GM19023 (cell line): ENCODE measurements at regions not wholly inside any gene's neighbourhood (a gene's known extent, or its start where the extent isn't known, plus 50 kb on each side); places are given as distances from the start of the nearest gene placed in this dataset.
"Not testable (repeated sequence)": the region's sequence is repeated elsewhere in the genome, so short reads cannot be mapped to it uniquely, and the experiment has no call there.

ENCODE experiments used
- ATAC-seq: cut with Tn5 transposase; IDR thresholded peaks from one replicate; pipeline ENCODE4 v1.9.1; 2021; ENCODE audit warnings: mild to moderate bottlenecking, moderate library complexity; ENCODE audit not compliant: unreplicated experiment

DNA sequence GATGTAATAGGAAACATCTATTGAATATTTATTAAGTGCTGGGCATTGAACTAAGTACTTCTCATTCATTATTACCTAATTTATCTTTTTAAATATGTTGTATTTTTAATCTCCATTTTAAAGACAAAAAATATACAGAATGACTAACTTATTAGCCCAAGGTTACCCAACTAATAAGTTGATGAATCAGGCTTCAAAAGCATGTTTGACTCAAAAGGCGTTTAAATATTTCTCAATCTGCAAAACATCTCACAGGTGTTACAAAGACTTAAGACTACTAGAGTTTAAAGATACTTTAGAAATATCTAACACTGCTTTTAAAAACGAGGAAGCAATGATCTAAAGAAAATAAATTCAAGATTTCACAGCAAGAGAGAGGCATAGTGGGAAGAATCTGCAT is 457.4 kb upstream of the DCN start:
- ATAC-seq = no peak

DNA sequence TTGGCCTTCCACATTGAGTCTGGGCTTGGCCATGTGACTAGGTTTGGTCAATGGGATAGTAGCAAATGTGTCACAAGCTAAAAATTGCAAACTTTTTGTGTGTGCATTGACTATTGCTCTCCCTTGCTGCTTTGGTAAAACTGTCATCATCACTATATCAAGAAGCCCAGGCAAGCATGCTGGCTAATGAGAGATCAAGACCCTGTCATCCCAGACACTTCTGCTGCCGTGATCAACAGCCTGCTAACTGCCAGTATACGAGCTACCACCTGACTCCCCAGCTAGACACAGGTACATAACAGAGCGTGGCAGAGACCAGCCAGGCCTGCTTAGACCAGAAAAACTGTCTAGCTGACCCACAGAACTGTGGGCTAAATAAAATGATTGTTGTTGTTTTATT is 456.7 kb upstream of the DCN start:
- no peak for ATAC-seq

DNA sequence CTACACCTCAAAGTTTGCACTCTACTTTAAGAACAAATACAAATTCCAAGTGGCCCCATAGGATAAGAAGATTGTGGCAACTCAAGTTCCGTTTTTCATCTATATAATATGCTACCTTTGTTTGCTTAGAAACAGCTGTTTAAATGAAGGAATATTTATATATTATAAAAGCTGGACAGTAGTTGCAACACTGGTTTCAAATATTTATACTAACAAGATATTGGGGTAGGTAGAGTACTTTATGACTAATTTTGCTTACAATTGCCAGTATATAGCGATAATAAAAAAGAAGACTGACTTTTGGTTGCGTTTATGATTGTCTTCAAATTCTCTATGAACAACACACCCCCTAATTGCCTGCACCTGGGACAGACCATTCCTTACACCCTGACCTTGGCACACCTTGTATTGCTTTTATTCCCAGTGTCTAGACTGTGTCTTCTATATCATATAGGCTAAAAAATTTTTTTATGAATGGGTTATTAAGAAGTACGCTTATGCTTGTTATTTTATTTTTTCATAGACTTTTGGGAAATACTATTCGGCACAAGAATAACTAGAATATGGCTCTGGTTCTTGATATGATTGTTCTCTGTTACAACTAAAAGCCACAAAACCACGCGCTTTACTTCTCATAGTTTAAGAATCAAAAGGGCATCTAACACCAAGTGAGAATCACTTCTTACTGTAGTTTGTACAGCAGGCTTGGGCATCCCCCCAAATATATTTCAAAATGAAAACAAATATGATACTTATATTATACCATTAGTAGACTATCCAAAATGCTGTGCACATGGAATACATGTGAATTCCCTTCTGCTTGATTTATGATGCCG is 455.4 kb upstream of the DCN start:
- ATAC-seq = no peak

DNA sequence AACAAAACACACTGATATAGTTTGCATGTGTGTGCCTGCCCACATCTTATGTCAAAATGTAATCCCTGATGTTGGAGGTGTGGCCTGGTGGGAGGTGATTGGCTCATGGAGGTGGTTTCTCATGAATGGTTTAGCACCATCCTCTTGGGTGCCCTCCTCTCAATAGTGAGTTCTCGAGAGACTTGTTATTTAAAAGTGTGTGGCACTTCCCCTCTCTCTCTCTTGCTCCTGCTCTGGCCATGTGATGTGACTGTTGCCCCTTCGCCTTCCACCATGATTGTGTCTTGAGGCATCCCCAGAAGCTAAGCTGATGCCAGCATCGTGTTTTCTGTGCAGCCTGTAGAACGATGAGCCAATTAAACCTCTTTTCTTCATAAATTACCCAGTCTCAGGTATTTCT is 454.1 kb upstream of the DCN start:
- no peak for ATAC-seq

DNA sequence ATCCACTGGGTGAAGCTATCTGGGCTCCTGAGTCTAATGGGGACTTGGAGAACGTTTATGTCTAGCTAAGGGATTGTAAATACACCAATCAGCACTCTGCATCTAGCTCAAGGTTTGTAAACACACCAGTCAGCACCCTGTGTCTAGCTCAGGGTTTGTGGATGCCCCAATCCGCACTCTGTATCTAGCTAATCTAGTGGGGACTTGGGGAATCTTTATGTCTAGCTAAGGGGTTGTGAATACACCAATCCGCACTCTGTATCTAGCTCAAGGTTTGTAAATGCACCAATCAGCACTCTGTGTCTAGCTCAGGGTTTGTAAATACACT is 451.7 kb upstream of the DCN start:
- not testable (repeated sequence) for ATAC-seq

DNA sequence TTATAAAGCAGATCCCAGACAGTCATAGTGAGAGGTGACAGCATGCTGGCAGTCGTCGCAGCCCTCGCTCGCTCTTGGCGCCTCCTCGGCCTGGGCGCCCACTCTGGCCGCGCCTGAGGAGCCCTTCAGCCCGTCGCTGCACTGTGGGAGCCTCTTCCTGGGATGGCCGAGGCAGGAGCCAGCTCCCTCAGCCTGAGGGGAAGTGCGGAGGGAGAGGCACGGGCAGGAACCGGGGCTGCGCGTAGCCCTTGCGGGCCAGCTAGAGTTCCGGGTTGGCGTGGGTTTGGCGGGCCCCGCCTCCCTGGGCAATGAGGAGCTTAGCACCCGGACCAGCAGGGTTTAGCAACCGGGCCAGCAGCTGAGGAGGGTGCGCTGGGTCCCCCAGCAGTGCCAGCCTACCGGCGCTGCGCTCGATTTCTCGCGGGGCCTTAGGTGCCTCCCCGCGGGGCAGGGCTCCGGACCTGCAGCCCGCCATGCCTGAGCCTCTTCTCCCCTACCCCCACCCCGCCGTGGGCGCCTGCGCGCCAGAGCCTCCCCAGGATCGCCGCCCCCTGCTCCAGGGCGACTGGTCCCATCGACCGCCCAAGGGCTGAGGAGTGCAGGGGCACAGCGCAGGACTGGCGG is 451.2 kb upstream of the DCN start:
- no peak for ATAC-seq

DNA sequence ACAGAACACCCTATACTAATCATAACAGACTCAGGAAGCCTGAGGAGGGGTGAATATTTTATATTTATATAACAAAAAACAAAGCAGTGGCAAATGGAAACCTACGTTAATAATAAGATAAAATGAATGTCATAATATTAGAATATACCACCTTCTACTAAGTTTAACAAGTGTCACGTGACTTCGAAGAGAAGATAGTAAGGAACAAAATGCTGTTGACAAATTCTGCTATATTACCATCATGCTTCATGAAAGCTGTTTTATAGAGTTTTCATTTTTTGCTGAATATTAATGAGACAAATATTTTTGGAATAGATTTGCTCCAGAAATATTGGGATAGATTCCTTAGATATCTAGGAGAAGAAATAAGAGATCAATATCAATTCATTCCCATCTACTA is 450.6 kb upstream of the DCN start:
- ATAC-seq = no peak

DNA sequence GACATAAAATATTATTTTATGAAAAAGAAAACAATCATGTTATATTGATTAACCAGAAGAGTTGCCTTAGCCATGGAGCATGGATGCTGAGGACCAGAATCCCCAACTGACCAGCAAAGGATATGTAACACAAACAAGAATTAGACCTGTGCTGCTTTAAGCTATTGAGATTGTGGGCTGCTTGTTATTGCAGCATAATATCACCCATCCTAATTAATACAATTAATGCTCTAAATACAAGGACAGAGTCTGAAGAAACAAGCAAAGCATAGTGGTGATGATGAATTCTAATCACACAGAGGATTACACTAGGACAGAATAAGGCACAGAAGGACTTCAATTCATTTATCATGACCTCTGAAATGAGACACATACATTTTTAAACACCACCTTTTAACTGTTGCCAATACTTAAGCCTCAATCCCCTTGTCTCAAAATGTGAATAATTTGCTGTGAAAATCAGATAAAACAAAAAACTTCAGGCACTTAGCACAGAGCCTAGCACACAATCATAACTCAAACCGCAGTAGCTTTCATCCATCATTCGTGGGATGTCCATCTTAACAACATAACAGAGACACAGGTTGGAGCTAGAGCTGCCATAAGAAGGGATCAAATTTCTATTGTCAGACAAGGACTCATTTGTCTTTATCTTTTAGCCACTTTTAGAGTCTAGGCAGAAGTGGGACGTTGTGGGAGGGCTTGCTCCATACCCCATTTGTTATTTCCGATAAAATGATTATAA is 449.6 kb upstream of the DCN start:
- ATAC-seq = no peak

DNA sequence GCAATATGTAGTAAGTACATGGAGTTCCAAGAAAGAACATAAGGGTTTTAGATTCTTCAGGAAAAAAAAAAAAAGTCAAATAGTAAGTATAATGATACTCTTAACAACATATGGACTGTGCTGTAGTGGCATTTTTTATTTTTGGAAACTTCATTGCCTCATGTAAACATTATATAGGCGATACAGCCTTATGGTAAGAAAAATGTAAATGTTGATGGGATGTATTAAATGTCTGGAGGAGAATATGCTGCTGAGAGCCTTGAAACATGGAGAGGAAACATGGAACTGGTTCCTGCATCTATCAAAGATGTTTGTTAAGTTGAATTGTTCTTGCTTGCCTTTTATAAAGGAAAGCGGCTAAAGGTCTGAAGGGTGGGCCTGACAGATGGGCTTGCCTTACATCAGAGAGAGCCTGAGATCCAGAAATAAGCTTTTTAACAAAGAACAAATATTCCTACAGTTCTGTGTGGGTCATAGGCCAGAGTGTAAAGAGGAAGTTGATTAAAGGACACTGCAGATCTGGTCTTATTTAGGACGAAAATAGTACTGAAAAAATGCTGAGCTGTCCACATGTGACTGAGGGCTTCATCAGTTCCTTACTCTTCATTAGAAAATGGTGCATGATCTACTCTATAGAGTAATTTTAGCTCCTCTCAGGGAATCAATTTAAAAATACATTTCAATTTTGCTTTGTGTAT is 448.1 kb upstream of the DCN start:
- ATAC-seq = no peak

DNA sequence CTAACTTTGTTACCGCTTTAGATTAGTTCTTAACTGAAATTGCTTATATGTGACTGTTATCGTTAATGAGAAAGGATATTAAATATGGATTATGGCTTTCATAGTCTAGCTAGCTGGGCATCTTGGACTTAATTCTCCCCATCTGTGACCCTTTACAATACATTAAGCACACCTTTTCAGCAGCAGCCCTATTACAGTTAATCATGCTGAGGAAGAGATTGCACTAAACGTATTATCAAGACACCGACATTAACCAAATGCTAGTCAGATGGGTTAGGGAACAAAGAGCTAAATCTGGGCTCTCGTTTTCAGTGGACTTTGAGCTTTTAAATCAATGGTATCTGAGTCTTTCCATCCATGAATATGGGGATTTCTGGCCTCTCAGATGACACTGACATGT is 447.5 kb upstream of the DCN start:
- no peak for ATAC-seq

DNA sequence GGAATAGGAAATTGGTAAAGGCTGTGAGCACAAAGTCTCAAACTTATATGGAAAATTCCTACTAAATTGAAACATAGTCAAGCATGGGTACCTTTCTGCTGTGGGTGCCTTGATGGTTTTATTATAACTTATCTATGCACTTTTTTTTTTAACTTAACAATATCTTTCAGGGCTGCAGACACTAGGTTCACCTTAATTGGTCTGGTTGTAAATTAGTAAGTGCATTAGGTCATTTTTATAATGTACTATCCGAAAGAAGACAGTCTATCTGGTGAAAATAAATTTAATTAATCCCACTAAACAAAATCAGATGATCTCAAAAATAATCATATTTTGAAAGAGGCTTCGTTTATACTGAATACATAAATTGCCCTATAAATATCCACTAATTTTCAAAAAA is 446.8 kb upstream of the DCN start:
- ATAC-seq = no peak

DNA sequence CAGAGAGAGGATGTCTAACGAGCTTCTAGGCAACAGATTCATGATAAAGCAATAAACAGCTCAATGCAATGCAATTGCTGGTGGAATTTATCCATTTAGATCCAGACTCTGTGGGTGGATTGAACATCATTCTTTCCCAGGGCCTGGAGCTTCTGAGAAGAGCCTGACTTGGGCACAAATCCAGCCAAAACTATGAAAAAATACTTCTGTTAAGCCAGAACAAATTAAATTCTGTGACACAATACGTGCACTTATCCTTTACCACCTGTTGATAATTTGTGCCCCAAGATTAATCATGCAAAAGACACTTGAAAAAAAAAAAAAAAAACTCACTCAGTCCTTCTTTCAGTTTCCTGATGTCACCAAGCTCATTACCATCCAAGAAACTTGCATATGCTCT is 446.0 kb upstream of the DCN start:
- ATAC-seq = no peak

DNA sequence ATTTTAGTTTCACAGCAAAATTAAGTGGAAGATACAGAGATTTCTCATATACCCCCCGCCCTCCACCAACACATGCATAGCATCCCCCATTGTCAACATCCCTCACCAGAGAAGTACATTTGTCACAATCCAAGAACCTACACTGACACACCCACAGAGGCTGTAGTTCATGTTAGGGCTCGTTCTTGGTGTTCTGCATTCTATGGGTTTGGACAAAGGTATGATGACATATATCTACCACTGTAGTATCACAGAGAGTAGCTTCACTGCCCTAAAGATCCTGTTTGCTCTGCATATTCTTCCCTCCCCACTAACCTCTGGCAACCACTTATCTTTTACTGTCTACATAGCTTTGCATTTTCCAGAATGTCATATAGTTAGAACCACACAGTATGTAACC is 444.6 kb upstream of the DCN start:
- no peak for ATAC-seq

DNA sequence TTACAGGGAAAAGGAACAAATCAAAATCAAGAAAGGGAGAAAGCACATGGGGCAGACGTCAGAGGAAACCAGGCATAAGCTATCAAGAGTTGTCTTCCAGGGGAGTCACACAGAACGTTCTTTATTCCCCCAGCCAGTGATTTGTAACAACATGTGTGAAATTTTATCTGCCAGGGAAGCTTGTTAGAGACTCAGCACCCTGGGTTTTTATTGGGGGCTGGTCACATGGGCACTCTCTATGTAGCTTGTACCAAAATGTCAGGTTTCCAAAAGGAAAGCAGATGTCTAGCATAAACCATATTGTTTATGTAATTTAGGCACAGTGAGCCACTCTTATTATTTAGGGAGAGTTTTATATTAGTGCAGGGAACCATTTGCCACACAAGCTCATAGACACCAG is 440.4 kb upstream of the DCN start:
- no peak for ATAC-seq

DNA sequence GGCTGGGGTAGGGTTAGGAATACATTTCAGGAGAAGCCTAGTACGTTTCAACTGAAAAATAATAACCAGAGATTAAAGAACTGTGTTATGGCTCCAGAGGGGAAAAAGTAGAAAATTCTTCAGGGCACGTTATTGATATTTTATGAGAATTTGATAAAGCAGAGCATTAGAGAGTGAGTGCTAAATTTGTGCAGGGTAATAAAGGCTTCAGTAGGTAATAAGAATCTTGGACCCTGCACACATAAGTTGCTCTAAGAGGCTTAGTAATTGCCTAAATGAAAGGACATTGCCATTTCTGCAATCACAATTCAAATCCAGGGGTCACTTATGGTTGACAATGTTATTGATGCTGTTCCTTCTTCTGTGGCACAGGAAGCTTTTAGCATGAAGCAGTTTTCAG is 439.4 kb upstream of the DCN start:
- ATAC-seq = no peak

DNA sequence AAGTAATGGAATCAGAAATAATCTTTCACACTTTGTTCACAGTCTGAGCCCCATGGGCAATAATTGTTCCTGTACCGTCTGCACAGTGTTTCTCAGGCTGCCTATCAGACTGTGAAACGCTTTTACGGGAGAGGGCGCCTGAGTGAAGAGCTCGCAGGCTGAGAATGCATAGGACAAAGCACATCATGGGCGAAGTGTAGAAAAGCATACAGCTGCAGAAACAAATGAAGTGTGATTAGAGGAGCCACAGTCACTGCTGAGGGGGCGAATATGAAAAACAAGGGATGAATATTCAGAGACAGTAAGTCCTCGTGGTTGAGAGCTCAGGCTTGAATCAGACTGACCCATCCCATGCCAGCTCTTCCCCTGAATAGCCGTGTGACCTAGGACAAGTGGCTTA is 438.4 kb upstream of the DCN start:
- no peak for ATAC-seq

DNA sequence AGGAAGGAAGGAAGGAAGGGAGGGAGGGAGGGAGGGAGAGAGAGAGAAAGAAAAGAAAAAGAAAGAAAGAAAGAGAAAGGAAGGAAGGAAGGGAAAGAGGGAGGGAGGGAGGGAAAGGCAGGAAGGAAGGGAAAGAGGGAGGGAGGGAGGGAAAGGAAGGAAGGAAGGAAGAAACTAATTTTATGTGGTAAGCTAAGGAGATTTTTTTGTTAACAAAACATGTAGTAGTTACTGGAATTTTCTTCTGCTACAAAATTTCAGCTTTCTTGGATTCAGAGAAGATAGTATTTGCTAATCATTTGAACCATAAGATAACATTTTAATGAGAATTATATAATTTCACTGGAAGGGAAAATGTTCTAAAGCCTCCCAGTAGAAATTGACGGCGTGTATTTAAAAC is 437.8 kb upstream of the DCN start:
- ATAC-seq = no peak

DNA sequence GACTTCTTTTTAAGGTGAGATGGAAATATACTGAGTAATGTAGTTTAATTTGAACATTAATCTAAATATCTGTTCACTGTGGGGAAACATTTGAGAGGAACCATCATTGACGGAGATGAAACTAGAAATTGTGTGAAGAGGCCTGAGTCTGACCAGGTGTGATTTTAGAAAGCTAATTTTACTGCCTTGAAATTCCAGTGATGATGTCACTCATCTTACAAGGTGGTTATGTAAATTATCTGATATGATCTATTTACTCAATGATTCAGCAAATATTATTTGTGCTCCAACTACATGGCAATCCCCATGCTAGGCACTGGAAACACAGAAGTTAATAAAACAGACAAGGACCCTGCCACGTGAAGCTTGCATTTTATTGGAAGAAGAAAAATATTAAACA is 435.7 kb upstream of the DCN start:
- ATAC-seq = no peak

DNA sequence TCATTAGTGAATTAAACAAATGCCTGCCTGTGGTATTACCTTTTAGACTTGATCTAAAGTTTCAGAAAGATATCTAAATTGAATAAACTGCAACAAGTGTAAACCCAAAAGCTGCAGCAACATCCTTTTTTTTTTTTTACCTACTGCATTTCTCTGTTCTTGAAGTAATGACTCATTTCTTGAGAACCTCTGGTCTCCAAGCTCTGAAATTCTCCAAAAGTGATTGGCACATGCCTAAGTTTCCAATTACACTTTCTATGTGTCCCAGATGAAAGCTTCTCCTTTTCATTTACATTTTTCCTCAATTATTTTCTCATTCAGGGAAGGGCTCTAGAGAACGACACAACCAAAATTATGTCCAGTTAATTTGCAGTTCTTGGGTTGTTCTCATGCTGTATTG is 435.2 kb upstream of the DCN start:
- ATAC-seq = no peak

DNA sequence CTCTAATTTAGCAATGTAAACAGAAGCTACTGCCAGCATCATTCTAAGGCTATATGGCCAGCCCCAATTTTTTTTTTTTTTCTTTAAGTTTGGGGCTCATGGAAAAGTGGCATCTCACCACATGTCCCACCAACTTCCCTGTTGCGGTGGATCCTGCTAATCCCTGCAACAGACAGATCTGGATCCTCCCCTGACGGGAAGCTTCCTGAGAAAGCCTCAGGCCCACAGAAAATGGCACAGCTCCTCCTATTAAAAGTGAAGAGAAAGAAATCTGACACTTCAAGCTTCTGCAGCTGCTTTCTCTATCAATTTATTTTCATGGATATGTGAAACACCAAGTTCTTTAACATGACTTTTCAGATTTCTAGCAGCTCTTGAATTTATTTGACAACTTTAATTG is 433.8 kb upstream of the DCN start:
- no peak for ATAC-seq

DNA sequence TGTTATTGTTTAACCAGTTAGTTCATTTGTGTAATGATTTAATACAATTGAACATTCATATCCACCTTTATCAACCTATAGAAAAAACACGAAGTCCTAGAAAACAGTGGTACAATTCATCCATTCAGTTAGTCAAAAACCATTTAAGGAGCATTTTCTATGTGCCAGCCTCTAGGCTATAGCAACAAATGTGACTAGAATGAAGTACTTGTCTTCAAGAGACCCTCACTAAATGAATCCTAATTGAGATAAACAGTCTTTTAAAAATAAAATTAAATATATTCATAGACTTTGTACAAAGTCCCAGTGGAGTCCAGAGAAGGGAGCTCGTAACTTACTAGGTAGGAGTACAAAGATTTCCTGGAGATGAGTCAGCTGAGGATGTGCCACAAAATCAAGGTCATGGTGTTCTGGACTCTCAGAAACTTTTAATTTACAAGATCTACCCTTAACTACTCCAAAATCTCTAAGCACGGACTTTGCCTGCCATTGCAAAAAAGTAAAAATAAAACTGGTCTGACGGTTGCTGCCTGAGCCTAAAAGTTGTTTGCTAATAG is 430.7 kb upstream of the DCN start:
- ATAC-seq = no peak
